Cardiac fibroblast (primary cell): ENCODE measurements at regions not wholly inside any gene's neighbourhood (a gene's known extent, or its start where the extent isn't known, plus 50 kb on each side); places are given as distances from the start of the nearest gene placed in this dataset.

Experiments used
- DNase-seq, 2 donors: peaks; one replicate each; pipeline versions ENCODE4 v3.0.0 to v3.0.0-alpha.2; 2010; ENCODE audit warnings: low read depth in 2 of 2
- H3K4me3 ChIP-seq, 2 donors: replicated peaks in 1 of 2; 1 replicate in 1 of 2; 2 replicates in 1 of 2; pipeline ENCODE4 v1.5.1; 2011; ENCODE audit warnings: low read depth in 2 of 2, low read length in 2 of 2, mild to moderate bottlenecking in 2 of 2, moderate library complexity in 1 of 2
- CTCF ChIP-seq: IDR thresholded peaks from one replicate; pipeline ENCODE4 v1.5.1; 2011; ENCODE audit warnings: low read depth, mild to moderate bottlenecking, low read length, inconsistent platforms

GRCh38 chr12:18969512-18969911, 160.0 kb upstream of the PLEKHA5 start:
- no peak for DNase-seq
- no peak overlapping the region for H3K4me3 ChIP-seq
- TF ChIP-seq CTCF: no peak

- DNase-seq: no peak
- TF ChIP-seq CTCF: no peak
- no peak overlapping the region for H3K4me3 ChIP-seq
These were observed 158.9 kb upstream of the PLEKHA5 start for GRCh38 chr12:18970603-18971002.

DNA sequence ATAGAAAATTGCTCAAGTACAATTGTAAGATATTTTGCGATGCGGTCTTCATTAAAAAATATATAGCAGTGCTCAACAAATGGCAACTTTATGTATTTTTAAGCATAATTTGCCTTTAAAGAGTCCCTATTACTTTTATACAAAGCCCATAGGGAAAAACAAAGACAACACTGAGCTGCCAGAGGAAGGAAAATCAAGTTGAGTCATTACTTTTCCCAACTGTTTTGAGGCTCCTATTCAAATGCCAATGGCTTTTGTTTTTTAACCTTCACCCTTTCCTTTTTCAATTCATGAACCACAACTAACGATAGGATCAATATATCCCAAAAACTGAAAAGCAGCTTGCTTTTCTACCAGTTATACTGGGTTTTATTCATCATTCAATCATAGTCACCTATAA, 157.6 kb upstream of the PLEKHA5 start:
- DNase-seq: no peak
- no peak for TF ChIP-seq CTCF
- no peak overlapping the region for H3K4me3 ChIP-seq

GRCh38 chr12:18975933-18976332, 153.6 kb upstream of the PLEKHA5 start:
- no peak for TF ChIP-seq CTCF
- DNase-seq: no peak
- no peak overlapping the region for H3K4me3 ChIP-seq

- no peak overlapping the region for H3K4me3 ChIP-seq
- DNase-seq: no peak
- no peak for TF ChIP-seq CTCF
These were observed 150.0 kb upstream of the PLEKHA5 start for GRCh38 chr12:18979401-18980126.

DNA sequence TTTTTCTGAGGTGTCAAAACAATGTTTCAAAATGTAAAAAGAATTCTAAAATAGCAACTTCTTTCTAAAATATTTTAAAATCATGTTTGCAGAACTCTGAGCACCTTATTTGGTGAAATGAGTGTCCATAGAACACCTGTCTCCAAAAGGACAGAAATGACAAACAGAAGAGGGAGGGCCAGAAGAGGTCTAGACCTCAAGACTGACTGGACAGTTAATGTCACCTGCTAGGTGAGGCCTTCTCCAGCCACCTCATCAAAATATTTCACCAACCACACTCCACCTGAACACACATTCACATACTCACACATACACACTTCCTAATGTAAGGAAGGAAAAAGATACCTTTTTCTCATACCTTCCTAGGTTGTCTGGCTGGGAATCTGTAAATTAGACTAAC, 147.8 kb upstream of the PLEKHA5 start:
- no peak for TF ChIP-seq CTCF
- no peak overlapping the region for H3K4me3 ChIP-seq
- DNase-seq: no peak
